SK-N-SH (cell line): ENCODE measurements at regions not wholly inside any gene's neighbourhood (a gene's known extent, or its start where the extent isn't known, plus 50 kb on each side); places are given as distances from the start of the nearest gene placed in this dataset.

Source experiments
- CTCF ChIA-PET: fragments of 300-600, 350-600 bp; formaldehyde crosslinking; extraction: SDS; loops from one replicate; lab custom pipeline; 2021; lab: Yijun Ruan, JAX
- POLR2A ChIA-PET: fragments of 350-600 bp; sonication (Branson Sonifier 250); formaldehyde crosslinking; extraction: SDS; loops from one replicate; lab custom pipeline; 2020; ENCODE audit warnings: antibody characterized with exemption, inconsistent platforms; lab: Yijun Ruan, JAX
- DNase-seq: peaks from one replicate; pipeline ENCODE4 v3.0.0; 2012
- H2AFZ ChIP-seq: fragments of 200-600 bp; sonication (generic); 2 replicates; pipeline ENCODE4 v1.8.1; 2016; ENCODE audit warnings: antibody characterized with exemption, mild to moderate bottlenecking, low read depth
- H3F3A ChIP-seq: fragments of 200-600 bp; sonication (generic); replicated peaks from 2 replicates; pipeline ENCODE3; 2016; ENCODE audit warnings: antibody characterized with exemption, mild to moderate bottlenecking; ENCODE audit not compliant: insufficient read depth
- H3K27ac ChIP-seq, 2 experiments: fragments of 200-500 bp in 1 of 2; fragments of 200-600 bp in 1 of 2; sonication (Bioruptor generic) in 1 of 2; sonication (generic), shearing (Covaris generic) in 1 of 2; 2 replicates each; pipeline versions ENCODE4 v1.5.1 to v1.6.1; 2014 to 2016; ENCODE audit warnings: low read depth in 2 of 2, inconsistent platforms in 1 of 2, low read length in 1 of 2, mild to moderate bottlenecking in 1 of 2, mixed read lengths in 1 of 2
- H3K27me3 ChIP-seq: fragments of 200-600 bp; sonication (generic), shearing (Covaris generic); 2 replicates; pipeline ENCODE4 v1.6.1; 2016; ENCODE audit warnings: mixed run types; ENCODE audit not compliant: insufficient read depth
- H3K36me3 ChIP-seq, 2 experiments: fragments of 200-500 bp in 1 of 2; fragments of 200-600 bp in 1 of 2; sonication (Bioruptor generic) in 1 of 2; sonication (generic) in 1 of 2; replicated peaks in 1 of 2; 2 replicates each; pipeline versions ENCODE3 to v1.5.1; 2014 to 2016; ENCODE audit warnings: low read length in 1 of 2, mild to moderate bottlenecking in 1 of 2; ENCODE audit not compliant: insufficient read depth in 2 of 2, control insufficient read depth in 1 of 2
- H3K4me1 ChIP-seq, 2 experiments: fragments of 200-500 bp in 1 of 2; fragments of 200-600 bp in 1 of 2; sonication (Bioruptor generic) in 1 of 2; sonication (generic), shearing (Covaris generic) in 1 of 2; 2 replicates each; pipeline versions ENCODE4 v1.5.1 to v1.6.1; 2014 to 2016; ENCODE audit warnings: low read depth in 1 of 2, low read length in 1 of 2, mixed run types in 1 of 2; ENCODE audit not compliant: insufficient read depth in 2 of 2, control insufficient read depth in 1 of 2
- H3K4me2 ChIP-seq: fragments of 200-600 bp; sonication (generic), shearing (Covaris generic); 2 replicates; pipeline ENCODE4 v1.6.1; 2017; ENCODE audit warnings: mixed run types
- H3K4me3 ChIP-seq, 2 experiments: fragments of 200-500 bp in 1 of 2; fragments of 200-600 bp in 1 of 2; sonication (Bioruptor generic) in 1 of 2; sonication (generic), shearing (Covaris generic) in 1 of 2; 2 replicates each; pipeline versions ENCODE4 v1.5.1 to v1.8.1; 2014 to 2016; ENCODE audit warnings: low read depth in 2 of 2, inconsistent platforms in 1 of 2, low read length in 1 of 2, mild to moderate bottlenecking in 1 of 2, mixed read lengths in 1 of 2, moderate library complexity in 1 of 2
- H3K79me2 ChIP-seq: fragments of 200-600 bp; sonication (generic); 2 replicates; pipeline ENCODE4 v1.8.1; 2017; ENCODE audit warnings: mild to moderate bottlenecking; ENCODE audit not compliant: insufficient read depth
- H3K9ac ChIP-seq: fragments of 200-600 bp; sonication (generic); 2 replicates; pipeline ENCODE4 v1.6.1; 2017; ENCODE audit warnings: mixed run types
- H3K9me2 ChIP-seq: fragments of 200-600 bp; sonication (generic); 2 replicates; pipeline ENCODE4 v1.6.1; 2017; ENCODE audit warnings: mixed run types
- H3K9me3 ChIP-seq: fragments of 200-600 bp; sonication (generic); 2 replicates; pipeline ENCODE4 v1.6.1; 2017; ENCODE audit warnings: mixed run types, mild to moderate bottlenecking, moderate library complexity
- H4K20me1 ChIP-seq: fragments of 200-600 bp; sonication (generic); 2 replicates; pipeline ENCODE4 v1.6.1; 2017; ENCODE audit warnings: mild to moderate bottlenecking, mixed run types; ENCODE audit not compliant: insufficient read depth
- CHD2 ChIP-seq: fragments of 150-350 bp; IDR thresholded peaks from 2 replicates; pipeline ENCODE4 v1.6.1; 2018; ENCODE audit warnings: low read length; ENCODE audit not compliant: partially characterized antibody
- CTCF ChIP-seq: fragments of 200-600 bp; sonication (generic); IDR thresholded peaks from 2 replicates; pipeline ENCODE4 v1.6.1; 2017; ENCODE audit warnings: antibody characterized with exemption, mild to moderate bottlenecking, moderate library complexity
- EP300 ChIP-seq, 2 experiments: IDR thresholded peaks; 2 replicates each; pipeline versions ENCODE4 v1.4.0 to v1.6.1; 2012; ENCODE audit warnings: borderline replicate concordance in 1 of 2, low read depth in 1 of 2, low read length in 1 of 2
- FOXM1 ChIP-seq: IDR thresholded peaks from 2 replicates; pipeline ENCODE4 v1.4.0; 2012; ENCODE audit warnings: low read depth, mild to moderate bottlenecking
- GABPA ChIP-seq: IDR thresholded peaks from 2 replicates; pipeline ENCODE4 v1.4.0; 2012; ENCODE audit warnings: low read depth, mild to moderate bottlenecking
- JUND ChIP-seq: IDR thresholded peaks from 2 replicates; pipeline ENCODE4 v1.4.0; 2012
- MEF2A ChIP-seq: IDR thresholded peaks from 2 replicates; pipeline ENCODE4 v1.4.0; 2012; ENCODE audit warnings: low read depth, borderline replicate concordance
- NFIC ChIP-seq: IDR thresholded peaks from 2 replicates; pipeline ENCODE4 v1.4.0; 2012; ENCODE audit warnings: borderline replicate concordance
- NRF1 ChIP-seq: IDR thresholded peaks from 2 replicates; pipeline ENCODE4 v1.6.1; 2012; ENCODE audit warnings: low read depth, mild to moderate bottlenecking, low read length
- PBX3 ChIP-seq: IDR thresholded peaks from 2 replicates; pipeline ENCODE4; 2012
- POLR2AphosphoS5 ChIP-seq: IDR thresholded peaks from 2 replicates; pipeline ENCODE4 v1.6.1; 2012; ENCODE audit warnings: low read depth, low read length
- RCOR1 ChIP-seq: fragments of 150-350 bp; IDR thresholded peaks from 2 replicates; pipeline ENCODE4 v1.6.1; 2017; ENCODE audit warnings: antibody characterized with exemption, low read length
- REST ChIP-seq: IDR thresholded peaks from 2 replicates; pipeline ENCODE4 v1.6.1; 2012; ENCODE audit warnings: mild to moderate bottlenecking, low read depth, low read length, moderate library complexity
- SIN3A ChIP-seq: IDR thresholded peaks from 2 replicates; pipeline ENCODE4 v1.6.1; 2012; ENCODE audit warnings: low read depth, mild to moderate bottlenecking, low read length, moderate library complexity, borderline replicate concordance
- SMC3 ChIP-seq: IDR thresholded peaks from 2 replicates; pipeline ENCODE4 v1.6.1; 2012; ENCODE audit warnings: low read depth, low read length, improper control_type of control experiment
- TCF12 ChIP-seq: IDR thresholded peaks from 2 replicates; pipeline ENCODE4 v1.4.0; 2012
- TEAD4 ChIP-seq: IDR thresholded peaks from 2 replicates; pipeline ENCODE4 v1.4.0; 2012; ENCODE audit warnings: mild to moderate bottlenecking, borderline replicate concordance; ENCODE audit not compliant: insufficient read depth
- USF1 ChIP-seq: IDR thresholded peaks from 2 replicates; pipeline ENCODE4 v1.4.0; 2012; ENCODE audit warnings: low read depth, borderline replicate concordance
- USF2 ChIP-seq: fragments of 150-350 bp; IDR thresholded peaks from 2 replicates; pipeline ENCODE4 v1.6.1; 2017; ENCODE audit warnings: antibody characterized with exemption, low read length, low read depth, borderline replicate concordance
- WGBS: methylation state at CpG from one replicate; pipeline ENCODE4 v1.1.6; 2017; ENCODE audit warnings: low lambda C conversion rate; 5-methylcytosine and 5-hydroxymethylcytosine counted together

GRCh38 chr6:23320471-23321015 lies 751.2 kb downstream of the HDGFL1 start:
- no peaks in the 10 kb centered on the region for H4K20me1 ChIP-seq
- no peaks in the 10 kb centered on the region for H3K79me2 ChIP-seq
- no peaks in the 10 kb centered on the region for H3K9me3 ChIP-seq
- no peaks in the 10 kb centered on the region for H3K9me2 ChIP-seq
- no peak overlapping the region for H3K4me2 ChIP-seq
- ChIA-PET CTCF (interaction anchor here (1.4 kb wide), 1 partner anchor 20 kb away, joined by 3 read pairs; no protein-coding TSS in a partner anchor), POLR2A (no interaction called here)
- no peaks in the 10 kb centered on the region; a peak in 1 of 4 replicates for H3K4me1 ChIP-seq
- DNase-seq: no peak
- no peaks in the 10 kb centered on the region for H3K36me3 ChIP-seq
- no peak overlapping the region for H3K9ac ChIP-seq
- H2AFZ ChIP-seq: no peak overlapping the region
- TF ChIP-seq TCF12 (no peak), SIN3A (no peak), TEAD4 (no peak), CTCF (no peak), SMC3 (no peak), GABPA (no peak), NRF1 (no peak), MEF2A (no peak), JUND (no peak), EP300 (IDR thresholded peaks at IDR 0.05; ENCODE audit: borderline replicate concordance in 1 of 2, low read depth in 1 of 2, low read length in 1 of 2) (no peak), FOXM1 (no peak), REST (no peak)
- H3F3A ChIP-seq: no peaks in the 10 kb centered on the region
- H3K4me3 ChIP-seq: no peak overlapping the region
- no peak overlapping the region for H3K27ac ChIP-seq
- H3K27me3 ChIP-seq: no peaks in the 10 kb centered on the region
- WGBS: 76% methylated on average over 2 of the region's 2 CpGs

DNA sequence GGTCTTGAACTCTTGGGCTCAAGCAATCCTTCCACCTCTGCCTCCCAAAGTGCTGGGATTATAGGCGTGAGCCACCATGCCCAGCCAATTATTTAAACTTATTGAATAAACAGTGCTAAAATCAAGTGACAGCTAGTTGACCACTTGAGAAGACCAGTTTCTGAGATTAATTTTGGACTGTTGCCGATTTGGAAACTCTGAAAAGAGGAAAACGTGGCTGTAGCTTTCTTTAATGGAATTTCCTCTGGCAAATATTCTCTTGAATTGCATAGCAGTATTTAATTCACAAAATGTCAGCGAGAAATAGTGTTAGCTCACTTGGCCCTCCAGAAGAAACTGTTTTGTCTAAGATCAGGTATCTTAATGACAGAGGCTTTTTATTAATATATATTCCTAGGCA lies 754.5 kb downstream of the HDGFL1 start:
- ChIA-PET CTCF (no interaction called here), POLR2A (no interaction called here)
- Histone ChIP-seq H3K27me3 (no peaks in the 10 kb centered on the region), H3K4me1 (no peaks in the 10 kb centered on the region), H3K36me3 (no peaks in the 10 kb centered on the region), H3K79me2 (no peaks in the 10 kb centered on the region), H3F3A (no peaks in the 10 kb centered on the region), H3K9me2 (no peaks in the 10 kb centered on the region), H3K4me2 (no peak overlapping the region), H4K20me1 (no peaks in the 10 kb centered on the region), H3K9ac (no peak overlapping the region), H2AFZ (no peak overlapping the region), H3K4me3 (no peak overlapping the region), H3K27ac (no peak overlapping the region), H3K9me3 (no peaks in the 10 kb centered on the region)
- DNase-seq: no peak
- 70% methylated on average over 4 of the region's 4 CpGs for WGBS
- TF ChIP-seq USF1 (no peak), CHD2 (no peak), RCOR1 (no peak), PBX3 (no peak), NRF1 (no peak), USF2 (no peak), NFIC (no peak), TEAD4 (no peak), SIN3A (no peak), POLR2AphosphoS5 (no peak)
